GM21528 (cell line): ENCODE measurements at regions not wholly inside any gene's neighbourhood (a gene's known extent, or its start where the extent isn't known, plus 50 kb on each side); places are given as distances from the start of the nearest gene placed in this dataset.
"Not testable (repeated sequence)": the region's sequence is repeated elsewhere in the genome, so short reads cannot be mapped to it uniquely, and the experiment has no call there.

Source experiments
- ATAC-seq: cut with Tn5 transposase; IDR thresholded peaks from one replicate; pipeline ENCODE4 v1.9.1; 2021; ENCODE audit warnings: mild to moderate bottlenecking, moderate library complexity; ENCODE audit not compliant: unreplicated experiment, low FRiP score

GRCh38 chr3:104903064-104903463 is 463.6 kb upstream of the ALCAM start:
- no peak for ATAC-seq

GRCh38 chr3:104906001-104906639 is 460.6 kb upstream of the ALCAM start:
- ATAC-seq: no peak

- no peak for ATAC-seq
Measured at GRCh38 chr3:104907507-104907906, 459.2 kb upstream of the ALCAM start.

DNA sequence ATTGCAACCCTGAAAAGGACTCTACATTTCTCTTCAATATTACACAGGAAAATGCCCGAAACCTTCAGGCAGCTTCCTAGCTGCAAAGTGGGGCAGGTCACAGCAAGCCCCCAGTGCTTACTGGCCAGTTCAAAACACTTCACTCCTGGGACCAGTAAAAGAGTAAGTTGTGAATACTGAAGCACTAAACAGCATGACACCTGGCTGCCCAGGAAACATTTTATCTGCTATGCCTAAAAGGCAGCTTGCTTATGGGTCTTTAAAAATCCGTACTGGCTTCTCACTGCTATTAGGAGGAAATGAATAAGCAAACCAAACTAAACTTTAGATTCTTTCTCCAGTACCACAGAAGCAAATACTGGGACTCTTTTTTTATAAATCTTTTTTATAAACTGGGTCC is 457.9 kb upstream of the ALCAM start:
- no peak for ATAC-seq

- no peak for ATAC-seq
Measured at GRCh38 chr3:104909198-104909597, 457.5 kb upstream of the ALCAM start.

GRCh38 chr3:104909721-104910120 is 457.0 kb upstream of the ALCAM start:
- ATAC-seq: no peak

DNA sequence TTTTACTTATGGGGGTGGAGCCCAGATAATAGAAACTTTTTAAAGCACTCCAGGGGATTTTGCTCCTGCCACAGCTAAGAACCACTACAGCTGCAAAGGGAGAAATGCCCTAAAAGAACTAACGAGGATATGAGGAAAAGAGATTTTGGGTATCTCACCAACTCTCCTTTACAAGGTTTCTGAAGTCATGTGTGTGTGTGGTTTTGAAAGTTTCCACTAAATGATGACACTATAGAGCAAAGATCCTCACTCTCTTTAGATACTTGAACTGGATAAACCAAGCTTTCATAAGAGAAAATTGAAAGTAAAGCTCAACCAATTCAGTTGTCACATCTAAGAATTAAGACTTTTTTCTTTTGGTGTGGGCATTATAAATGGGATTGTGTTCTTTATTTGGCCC is 455.3 kb upstream of the ALCAM start:
- ATAC-seq: no peak

- ATAC-seq: no peak
Measured at GRCh38 chr3:104916971-104917370, 449.7 kb upstream of the ALCAM start.

DNA sequence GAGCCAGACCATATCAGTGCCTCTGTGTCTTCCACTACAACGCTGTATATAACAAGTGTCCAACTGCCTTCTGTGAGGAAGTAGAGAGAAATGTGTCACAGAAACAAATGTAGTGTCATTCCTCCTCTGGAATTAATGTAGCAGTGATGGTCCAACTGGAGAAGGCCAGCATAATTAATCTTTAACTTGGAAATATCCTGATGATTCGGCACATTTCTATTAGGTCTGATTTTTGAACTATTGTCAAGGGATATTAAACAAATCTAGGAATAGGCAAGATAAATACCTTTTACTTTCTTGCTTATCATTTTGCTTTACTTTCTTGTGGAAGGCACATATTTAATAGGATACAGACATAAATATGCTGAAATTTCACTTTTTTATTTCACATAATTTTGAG is 446.2 kb upstream of the ALCAM start:
- no peak for ATAC-seq

GRCh38 chr3:104933972-104934371 is 432.7 kb upstream of the ALCAM start:
- ATAC-seq: no peak

GRCh38 chr3:104935613-104936012 is 431.1 kb upstream of the ALCAM start:
- no peak for ATAC-seq

- no peak for ATAC-seq
Measured at GRCh38 chr3:104939196-104939595, 427.5 kb upstream of the ALCAM start.

DNA sequence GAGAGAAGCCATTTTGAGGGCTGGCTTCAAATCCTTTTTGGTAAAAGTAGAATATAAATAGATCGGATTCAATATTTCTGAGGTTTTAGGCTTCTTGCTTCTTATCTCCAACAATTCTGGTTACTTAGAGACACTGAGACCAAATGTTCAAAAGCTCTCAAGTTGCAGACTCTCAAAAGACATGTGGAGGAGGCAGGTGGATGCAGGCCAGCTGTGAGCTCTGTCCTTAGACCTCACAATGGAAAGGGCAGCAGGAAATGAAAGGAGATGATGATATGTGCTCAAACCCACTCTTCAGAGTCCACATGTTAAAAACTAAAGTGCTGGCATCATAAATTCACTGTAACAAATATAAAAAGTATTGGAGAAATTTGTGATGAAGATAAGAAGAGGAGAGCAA is 424.9 kb upstream of the ALCAM start:
- ATAC-seq: no peak

- no peak for ATAC-seq
Measured at GRCh38 chr3:104943974-104944373, 422.7 kb upstream of the ALCAM start.

GRCh38 chr3:104947943-104948342 is 418.8 kb upstream of the ALCAM start:
- no peak for ATAC-seq

DNA sequence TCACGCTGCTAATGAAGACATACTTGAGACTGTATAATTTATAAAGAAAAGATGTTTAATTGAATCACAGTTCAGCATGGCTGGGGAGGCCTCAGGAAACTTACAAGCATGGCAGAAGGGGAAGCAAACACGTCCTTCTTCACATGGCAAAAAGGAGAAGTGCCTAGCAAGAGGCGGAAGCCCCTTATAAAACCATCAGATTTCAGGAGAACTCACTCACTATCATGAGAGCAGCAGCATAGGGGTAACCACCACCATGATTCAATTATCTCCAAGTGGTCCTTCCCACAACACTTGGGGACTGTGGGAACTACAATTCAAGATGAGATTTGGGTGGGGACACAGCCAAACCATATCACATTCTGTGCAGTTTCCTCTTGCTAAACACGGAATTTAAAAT is 416.9 kb upstream of the ALCAM start:
- not testable (repeated sequence) for ATAC-seq

DNA sequence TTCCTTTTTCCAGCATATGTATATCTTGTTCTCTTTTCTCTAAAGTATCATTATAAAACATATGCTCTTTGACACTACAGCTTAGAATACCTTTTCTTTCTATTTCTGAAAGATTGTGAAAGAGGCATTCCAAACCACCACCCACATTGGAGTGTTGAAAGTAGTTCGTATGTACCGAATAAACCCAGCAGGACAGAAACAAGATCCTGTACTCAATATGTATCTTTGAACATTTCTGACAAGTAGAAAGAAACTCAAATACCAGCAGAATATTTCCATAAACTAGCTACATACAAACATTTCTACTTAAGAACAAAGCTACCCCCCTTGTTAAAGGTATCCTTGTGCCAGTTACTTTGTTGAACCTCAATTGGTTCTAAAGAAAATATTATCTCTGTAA is 415.3 kb upstream of the ALCAM start:
- no peak for ATAC-seq

DNA sequence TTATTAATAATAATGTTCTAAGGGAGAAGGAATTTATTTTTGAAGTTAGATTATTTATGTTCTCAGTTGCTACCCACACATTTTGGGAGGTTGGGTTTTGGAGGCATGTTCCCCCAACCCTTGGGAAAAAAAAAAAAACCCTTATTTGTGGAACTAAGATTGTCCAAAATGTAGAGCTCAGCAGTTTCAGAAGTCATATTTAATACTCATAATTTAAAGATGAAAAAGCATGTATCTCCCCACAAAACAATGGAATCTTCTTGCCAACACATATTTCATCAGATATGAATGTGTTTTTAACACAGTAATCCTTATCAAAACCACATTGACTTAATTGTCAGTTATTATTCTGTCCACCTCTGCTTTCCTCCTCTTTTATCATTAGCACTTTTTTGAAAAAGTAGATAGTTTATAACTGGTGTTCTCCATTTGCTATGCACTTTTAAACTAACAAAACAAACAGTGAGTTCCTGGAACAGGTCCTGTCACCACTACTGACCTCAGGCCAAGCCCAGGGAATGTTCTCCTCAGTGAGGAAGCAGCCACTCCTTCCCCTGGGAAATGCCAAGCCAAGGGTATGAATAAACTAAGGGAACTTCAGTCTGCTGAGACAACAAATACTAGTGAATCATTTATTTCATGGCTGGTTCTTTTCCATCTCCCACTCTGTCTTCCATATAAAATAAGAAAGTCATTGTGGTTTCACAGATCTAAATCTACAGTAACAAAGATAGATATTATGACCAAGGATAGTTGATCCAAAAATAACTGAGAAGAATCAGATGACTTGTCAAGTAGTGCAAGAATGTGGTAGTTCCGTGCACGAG is 414.4 kb upstream of the ALCAM start:
- ATAC-seq: no peak

DNA sequence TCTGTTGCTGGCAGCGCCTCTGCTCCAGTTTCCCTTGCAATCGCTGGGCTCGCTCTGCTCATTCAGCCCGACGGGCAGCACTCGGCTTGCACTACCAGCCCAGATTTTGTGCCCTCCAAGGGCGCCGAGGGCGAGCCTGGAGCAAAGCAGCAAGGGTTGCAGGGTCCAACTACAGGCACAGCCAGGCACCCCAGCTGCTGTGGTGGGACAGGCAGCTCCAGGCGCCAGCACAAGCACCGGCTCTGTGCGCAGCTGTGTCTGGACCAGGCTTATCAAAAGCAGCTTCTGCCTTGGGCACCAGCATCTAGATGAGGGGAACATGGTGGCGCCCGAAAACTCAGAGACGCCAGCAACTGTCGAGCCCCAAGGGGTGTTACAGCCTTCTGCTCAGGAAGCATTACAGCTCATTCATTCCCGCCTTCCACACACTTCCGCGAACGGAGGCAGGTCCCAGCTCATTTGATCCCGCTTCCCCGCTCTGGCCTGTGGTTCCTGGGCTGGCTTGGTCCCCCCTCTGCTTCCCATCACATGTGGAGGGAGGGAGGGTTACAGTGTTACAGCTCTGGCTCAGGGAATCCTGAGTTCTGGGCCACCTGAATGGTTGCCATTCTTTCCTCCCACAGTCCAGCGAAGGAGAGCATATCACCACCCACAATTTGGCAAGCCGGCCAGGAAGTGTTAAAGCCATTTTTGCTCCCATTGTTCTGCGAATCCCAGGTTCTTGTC is 409.9 kb upstream of the ALCAM start:
- no peak for ATAC-seq

GRCh38 chr3:104960579-104960978 is 406.1 kb upstream of the ALCAM start:
- ATAC-seq: no peak

DNA sequence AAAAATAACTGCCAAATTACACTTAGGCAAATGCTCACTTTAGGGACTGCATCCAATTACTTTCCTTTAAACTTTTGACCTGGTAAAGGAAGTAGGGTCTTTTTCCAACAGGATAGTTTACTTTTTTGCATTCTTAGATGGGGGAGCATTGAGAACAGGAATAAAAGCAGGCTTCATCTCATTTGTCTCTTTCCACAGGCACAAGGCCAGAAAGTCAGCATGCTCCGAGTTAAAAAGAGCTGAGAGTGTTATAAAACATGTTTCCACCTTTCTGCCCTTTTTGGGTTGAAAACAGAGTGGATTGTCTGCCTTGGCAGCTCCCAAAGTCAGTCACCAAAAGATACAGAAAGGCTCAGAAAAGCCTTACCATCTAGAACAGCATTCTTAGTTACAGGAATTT is 404.9 kb upstream of the ALCAM start:
- no peak for ATAC-seq

GRCh38 chr3:104974316-104974715 is 392.4 kb upstream of the ALCAM start:
- no peak for ATAC-seq
